K562 (cell line): ENCODE measurements at regions not wholly inside any gene's neighbourhood (a gene's known extent, or its start where the extent isn't known, plus 50 kb on each side); places are given as distances from the start of the nearest gene placed in this dataset.

Source experiments
- ATAC-seq: fragments of 200-7000 bp; cut with Tn5 transposase; 3 replicates; pipeline ENCODE4 v1.9.1; 2020; ENCODE audit warnings: moderate library complexity
- BruUV-seq: library from RNA; stranded (reverse); fragments of 400-500 nt; replicated peaks from 2 replicates; lab custom pipeline; 2021; lab: Mats Ljungman, UMichigan
- CTCF ChIA-PET: fragments of 300-600 bp; formaldehyde crosslinking; extraction: SDS; loops from one replicate; lab custom pipeline; 2021; ENCODE audit warnings: low intra/inter-chr PET ratio; lab: Yijun Ruan, JAX
- POLR2A ChIA-PET: fragments of 300-600, 350-650 bp; sonication (Branson Sonifier 250); formaldehyde crosslinking; extraction: SDS; loops from one replicate; lab custom pipeline; 2021; ENCODE audit warnings: antibody characterized with exemption, inconsistent platforms; lab: Yijun Ruan, JAX
- DNase-seq, 4 experiments: peaks; one replicate each; pipeline versions ENCODE4 v3.0.0 to v3.0.0-alpha.2; 2011 to 2018; ENCODE audit warnings: low spot score in 3 of 4, mixed read lengths in 3 of 4; ENCODE audit errors: extremely low read depth in 1 of 4
- FAIRE-seq: peaks from 2 replicates; lab custom pipeline; 2011; peaks lifted over from hg19 to GRCh38; lab: Jason Lieb, UNC
- H2AFZ ChIP-seq: 2 replicates; pipeline ENCODE4 v1.6.0; 2011; ENCODE audit warnings: low read depth, low read length, control low read depth, inconsistent platforms
- H3K27ac ChIP-seq: fragments of 200-600 bp; 3 replicates; pipeline ENCODE4 v1.8.0; 2011; ENCODE audit warnings: low read depth, mild to moderate bottlenecking, control low read depth, inconsistent platforms, low read length, moderate library complexity, mixed read lengths; ENCODE audit errors: extremely low read depth
- H3K27me3 ChIP-seq, 2 experiments: fragments of 300-600 bp in 1 of 2; 2 replicates in 1 of 2; 3 replicates in 1 of 2; pipeline versions ENCODE4 v1.6.0 to v1.8.0; 2011; ENCODE audit warnings: inconsistent platforms in 2 of 2, low read length in 2 of 2, mild to moderate bottlenecking in 1 of 2, mixed read lengths in 1 of 2, moderate library complexity in 1 of 2; ENCODE audit not compliant: control insufficient read depth in 2 of 2, insufficient read depth in 2 of 2
- H3K36me3 ChIP-seq: fragments of 300-600 bp; 3 replicates; pipeline ENCODE4 v1.8.0; 2011; ENCODE audit warnings: mild to moderate bottlenecking, low read length, inconsistent platforms; ENCODE audit not compliant: control insufficient read depth, insufficient read depth
- H3K4me1 ChIP-seq, 2 experiments: fragments of 200-600 bp in 1 of 2; replicated peaks in 1 of 2; 2 replicates in 1 of 2; 3 replicates in 1 of 2; pipeline versions ENCODE4 v1.5.1 to v1.8.0; 2011; ENCODE audit warnings: inconsistent platforms in 2 of 2, low read length in 2 of 2, mild to moderate bottlenecking in 1 of 2, mixed read lengths in 1 of 2, moderate library complexity in 1 of 2; ENCODE audit not compliant: control insufficient read depth in 2 of 2, insufficient read depth in 2 of 2
- H3K4me2 ChIP-seq: 2 replicates; pipeline ENCODE4 v1.6.1; 2011; ENCODE audit warnings: low read length, control low read depth, inconsistent platforms, mixed read lengths; ENCODE audit not compliant: insufficient read depth
- H3K4me3 ChIP-seq: fragments of 200-600 bp; sonication (generic), shearing (Covaris generic); 2 replicates; pipeline ENCODE4 v1.5.1; 2016; ENCODE audit warnings: control low read depth, inconsistent platforms
- H3K79me2 ChIP-seq: fragments of 200-600 bp; 3 replicates; pipeline ENCODE4 v1.8.0; 2011; ENCODE audit warnings: low read length, inconsistent platforms; ENCODE audit not compliant: control insufficient read depth, insufficient read depth
- H3K9ac ChIP-seq, 2 experiments: 2 replicates each; pipeline versions ENCODE4 v1.6.0 to v1.6.1; 2011; ENCODE audit warnings: low read depth in 2 of 2, low read length in 2 of 2, control low read depth in 1 of 2, inconsistent platforms in 1 of 2, mild to moderate bottlenecking in 1 of 2, mixed read lengths in 1 of 2; ENCODE audit not compliant: insufficient read depth in 1 of 2
- H3K9me1 ChIP-seq: one replicate; pipeline ENCODE4 v1.6.0; 2011; ENCODE audit warnings: inconsistent platforms, mild to moderate bottlenecking, low read length, moderate library complexity; ENCODE audit not compliant: control insufficient read depth, insufficient read depth
- H3K9me3 ChIP-seq: replicated peaks from 2 replicates; pipeline ENCODE4 v1.5.1; 2011; ENCODE audit warnings: low read depth, low read length, inconsistent platforms; ENCODE audit not compliant: control insufficient read depth, insufficient read depth
- H4K20me1 ChIP-seq: replicated peaks from 2 replicates; pipeline ENCODE4 v1.6.1; 2011; ENCODE audit warnings: low read length, inconsistent platforms, mixed read lengths; ENCODE audit not compliant: control insufficient read depth, insufficient read depth
- ATF7 ChIP-seq: fragments of 450-650 bp; IDR thresholded peaks from 2 replicates; pipeline ENCODE4 v1.7.1; 2014; ENCODE audit warnings: mild to moderate bottlenecking, moderate library complexity
- BCOR ChIP-seq: fragments of 450-650 bp; IDR thresholded peaks from 2 replicates; pipeline ENCODE4 v1.6.1; 2016
- BRD4 ChIP-seq: fragments of 200-600 bp; sonication (generic); IDR thresholded peaks from 2 replicates; pipeline ENCODE4 v1.6.1; 2017; ENCODE audit warnings: inconsistent platforms
- FOXJ2 ChIP-seq: fragments of 200-800 bp; sonication (Bioruptor generic); IDR thresholded peaks from 2 replicates; pipeline ENCODE4 v1.6.1; 2016; ENCODE audit warnings: missing genetic modification characterization, missing compliant biosample characterization
- NEUROD1 ChIP-seq: fragments of 150-350 bp; IDR thresholded peaks from 2 replicates; pipeline ENCODE4 v1.6.1; 2014; ENCODE audit warnings: borderline replicate concordance, low read length, low read depth; ENCODE audit not compliant: partially characterized antibody
- NKRF ChIP-seq: fragments of 450-650 bp; IDR thresholded peaks from 2 replicates; pipeline ENCODE4 v1.6.1; 2016; ENCODE audit warnings: borderline replicate concordance
- STAT5A ChIP-seq: IDR thresholded peaks from 2 replicates; pipeline ENCODE4 v1.6.1; 2012; ENCODE audit warnings: low read length, inconsistent platforms, borderline replicate concordance
- ZNF407 ChIP-seq: fragments of 450-650 bp; IDR thresholded peaks from 2 replicates; pipeline ENCODE4 v1.6.1; 2016; ENCODE audit warnings: low read depth
- ZNF586 ChIP-seq: fragments of 450-650 bp; formaldehyde crosslinking; conservative IDR thresholded peaks from 2 replicates; pipeline ENCODE4 v1.4.0; 2020; ENCODE audit warnings: mild to moderate bottlenecking, moderate library complexity
- ZNF589 ChIP-seq: fragments of 200-800 bp; sonication (Bioruptor generic); IDR thresholded peaks from 2 replicates; pipeline ENCODE4 v1.6.1; 2016; ENCODE audit warnings: low read depth, missing genetic modification characterization, missing compliant biosample characterization
- WGBS: fragments of 100-300 bp; shearing (Covaris generic); methylation state at CpG from one replicate; pipeline ENCODE4 v1.1.6; 2016; ENCODE audit warnings: low coverage, mixed read lengths; ENCODE audit not compliant: insufficient coverage; ENCODE audit errors: missing lambda C conversion rate; 5-methylcytosine and 5-hydroxymethylcytosine counted together
- in situ Hi-C: fragments of 300-500 bp; cut with MboI; formaldehyde crosslinking; loops from 4 replicates; pipeline ENCODE4 v1.15.0; 2018; ENCODE audit warnings: inconsistent platforms, mixed read lengths
- intact Hi-C: fragments of 100-400 bp; cut with micrococcal nuclease; formaldehyde crosslinking; loops from 2 replicates; pipeline ENCODE4 v1.14.2; 2022
- TF ChIP-seq, protein P1 (sequence below): fragments of 250-450 bp; sonication (Bioruptor Pico); IDR thresholded peaks from 2 replicates; pipeline ENCODE4 v1.8.0; 2022; ENCODE audit warnings: moderate library complexity, mild to moderate bottlenecking, inconsistent platforms

GRCh38 chr19:28871099-28871725 is 341.7 kb downstream of the UQCRFS1 start (continued):
- TF ChIP-seq ZNF589 (CRISPR knock-in tag), result no peak
- TF ChIP-seq, protein P1, sequence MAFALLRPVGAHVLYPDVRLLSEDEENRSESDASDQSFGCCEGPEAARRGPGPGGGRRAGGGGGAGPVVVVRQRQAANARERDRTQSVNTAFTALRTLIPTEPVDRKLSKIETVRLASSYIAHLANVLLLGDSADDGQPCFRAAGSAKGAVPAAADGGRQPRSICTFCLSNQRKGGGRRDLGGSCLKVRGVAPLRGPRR (CRISPR knock-in tag), result no peak

DNA sequence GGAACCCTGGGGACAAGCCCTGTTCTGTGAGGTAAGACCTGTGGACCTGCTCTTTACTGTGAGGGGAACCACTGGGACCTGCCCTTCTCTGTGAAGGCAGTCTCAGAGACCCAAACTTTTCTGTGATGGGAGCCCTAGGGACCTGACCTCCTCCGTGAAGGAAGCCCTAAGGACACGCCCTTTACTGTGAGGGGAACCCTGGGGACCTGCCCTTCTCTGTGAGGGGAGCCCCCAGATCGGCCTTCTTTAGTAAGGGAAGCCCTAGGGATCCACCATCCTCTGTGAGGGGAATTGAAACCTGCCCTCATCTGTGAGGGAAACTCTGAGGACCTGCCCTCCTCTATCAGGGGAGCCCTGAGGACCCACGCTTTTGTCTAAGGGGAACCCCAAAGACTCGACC is 343.5 kb downstream of the UQCRFS1 start:
- WGBS, result 0% methylated on average over 4 of the region's 5 CpGs
- H3K27ac ChIP-seq, result no peak overlapping the region
- CTCF ChIA-PET, result no interaction called here
- peaks cover 0 to 14% of the 10 kb centered on the region in 2 experiments; a peak in 3 of 5 replicates for H3K27me3 ChIP-seq
- H3K36me3 ChIP-seq, result no peaks in the 10 kb centered on the region
- H2AFZ ChIP-seq, result no peak overlapping the region
- H3K9me1 ChIP-seq, result no peaks in the 10 kb centered on the region
- no peaks in the 10 kb centered on the region for H3K4me1 ChIP-seq
- POLR2A ChIA-PET, result no interaction called here
- H3K9ac ChIP-seq, result no peak overlapping the region
- H3K4me2 ChIP-seq, result no peak overlapping the region
- H3K79me2 ChIP-seq, result no peaks in the 10 kb centered on the region
- in situ Hi-C loops, result no loop called here
- no peak for DNase-seq
- ATAC-seq, result no peak
- H3K4me3 ChIP-seq, result no peak overlapping the region
- intact Hi-C loops, result no loop called here
- BruUV-seq, result no TSS peak
- no peaks in the 10 kb centered on the region for H3K9me3 ChIP-seq
- no peaks in the 10 kb centered on the region for H4K20me1 ChIP-seq
- no peak for FAIRE-seq
- no peak for TF ChIP-seq BCOR
- TF ChIP-seq ZNF586 (CRISPR knock-in tag), result no peak
- TF ChIP-seq STAT5A, result no peak
- TF ChIP-seq NEUROD1, result no peak
- no peak for TF ChIP-seq BRD4
- no peak for TF ChIP-seq FOXJ2 (tag)
- TF ChIP-seq ATF7, result no peak
- TF ChIP-seq NKRF, result no peak
- no peak for TF ChIP-seq ZNF407
